OCI-LY1 (cell line): ENCODE measurements at regions not wholly inside any gene's neighbourhood (a gene's known extent, or its start where the extent isn't known, plus 50 kb on each side); places are given as distances from the start of the nearest gene placed in this dataset.

Experiments
- H2AFZ ChIP-seq: fragments of 200-600 bp; sonication (generic), shearing (Covaris generic); 2 replicates; pipeline ENCODE4 v1.6.0; 2014; ENCODE audit warnings: antibody characterized with exemption, mild to moderate bottlenecking, low read length
- H3F3A ChIP-seq: fragments of 200-600 bp; sonication (generic), shearing (Covaris generic); 2 replicates; pipeline ENCODE4 v1.6.0; 2014; ENCODE audit warnings: mild to moderate bottlenecking, antibody characterized with exemption, low read length, moderate library complexity; ENCODE audit not compliant: insufficient read depth
- H3K27ac ChIP-seq: fragments of 200-600 bp; sonication (generic); 2 replicates; pipeline ENCODE4 v1.5.1; 2014; ENCODE audit warnings: low read length, mixed run types, mild to moderate bottlenecking, low read depth; ENCODE audit not compliant: poor library complexity, severe bottlenecking
- H3K27me3 ChIP-seq: fragments of 200-600 bp; sonication (generic); 2 replicates; pipeline ENCODE4 v1.6.0; 2014; ENCODE audit warnings: antibody characterized with exemption, mild to moderate bottlenecking, low read length, moderate library complexity; ENCODE audit not compliant: insufficient read depth
- H3K36me3 ChIP-seq: fragments of 200-600 bp; sonication (generic); 2 replicates; pipeline ENCODE4 v1.6.1; 2014; ENCODE audit warnings: mild to moderate bottlenecking, antibody characterized with exemption, low read length, moderate library complexity, mixed read lengths; ENCODE audit not compliant: insufficient read depth
- H3K4me1 ChIP-seq: fragments of 200-600 bp; sonication (generic); 2 replicates; pipeline ENCODE4 v1.5.1; 2014; ENCODE audit warnings: mild to moderate bottlenecking, low read length, moderate library complexity; ENCODE audit not compliant: insufficient read depth, severe bottlenecking
- H3K4me2 ChIP-seq: fragments of 200-600 bp; sonication (generic), shearing (Covaris generic); 2 replicates; pipeline ENCODE4 v1.6.1; 2014; ENCODE audit warnings: low read length
- H3K4me3 ChIP-seq: fragments of 200-600 bp; sonication (generic); 2 replicates; pipeline ENCODE4 v1.5.1; 2014; ENCODE audit warnings: low read length, low read depth, mild to moderate bottlenecking, mixed read lengths; ENCODE audit not compliant: poor library complexity, severe bottlenecking
- H3K79me2 ChIP-seq: fragments of 200-600 bp; shearing (Covaris generic); 2 replicates; pipeline ENCODE4 v1.6.1; 2016; ENCODE audit warnings: mixed run types, low read length, mixed read lengths; ENCODE audit not compliant: insufficient read depth
- H3K9ac ChIP-seq: fragments of 200-600 bp; sonication (generic), shearing (Covaris generic); 2 replicates; pipeline ENCODE4 v1.6.1; 2014; ENCODE audit warnings: mild to moderate bottlenecking, low read length, mixed read lengths
- H3K9me2 ChIP-seq: fragments of 200-600 bp; sonication (generic), shearing (Covaris generic); 2 replicates; pipeline ENCODE4 v1.6.1; 2014; ENCODE audit warnings: low read depth, mild to moderate bottlenecking, low read length, mixed read lengths
- H3K9me3 ChIP-seq: fragments of 200-600 bp; shearing (Covaris generic); 2 replicates; pipeline ENCODE4 v1.6.1; 2014; ENCODE audit warnings: low read length, mixed read lengths
- H4K20me1 ChIP-seq: fragments of 200-600 bp; sonication (generic), shearing (Covaris generic); 2 replicates; pipeline ENCODE4 v1.6.0; 2016; ENCODE audit warnings: mild to moderate bottlenecking, low read length; ENCODE audit not compliant: insufficient read depth
- EZH2 ChIP-seq: fragments of 200-600 bp; sonication (generic), shearing (Covaris generic); IDR thresholded peaks from 2 replicates; pipeline ENCODE4 v1.8.0; 2017; ENCODE audit warnings: borderline replicate concordance, mixed run types, mild to moderate bottlenecking, antibody characterized with exemption, low read length, moderate library complexity, mixed read lengths
- TF ChIP-seq, protein P1 (sequence below): fragments of 200-600 bp; sonication (generic), shearing (Covaris generic); IDR thresholded peaks from 2 replicates; pipeline ENCODE4 v1.5.1; 2017; ENCODE audit warnings: mild to moderate bottlenecking, antibody characterized with exemption, low read length, moderate library complexity, mixed read lengths

DNA sequence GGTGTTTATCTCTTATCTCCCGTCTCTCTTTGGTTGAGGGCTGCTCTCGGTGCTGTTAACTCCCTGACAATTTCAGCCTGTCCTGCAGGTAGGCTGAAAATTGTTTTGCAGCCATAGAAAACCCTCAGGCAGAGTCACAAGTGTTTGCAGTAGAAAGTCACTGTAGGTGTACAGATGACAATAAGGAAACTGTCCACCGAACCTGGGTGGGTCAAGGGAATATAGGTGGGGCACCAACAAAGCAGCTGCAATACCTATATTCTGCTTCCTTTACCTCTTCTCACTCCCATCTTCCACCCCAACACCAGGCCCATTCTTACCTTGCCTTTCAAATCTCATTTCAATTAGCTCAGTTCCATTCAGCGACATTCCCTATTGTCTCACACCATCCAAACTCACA lies 381.8 kb downstream of the PPP1R2C start:
- Histone ChIP-seq H3K4me3 (no peak overlapping the region), H2AFZ (no peak overlapping the region), H3K4me1 (no peaks in the 10 kb centered on the region), H3K27me3 (no peaks in the 10 kb centered on the region), H3K27ac (no peak overlapping the region), H3K4me2 (no peak overlapping the region), H3K9me3 (no peaks in the 10 kb centered on the region), H3K79me2 (no peaks in the 10 kb centered on the region), H3K9me2 (no peaks in the 10 kb centered on the region), H4K20me1 (no peaks in the 10 kb centered on the region), H3K36me3 (no peaks in the 10 kb centered on the region), H3F3A (no peaks in the 10 kb centered on the region), H3K9ac (no peak overlapping the region)
- TF ChIP-seq, protein P1, sequence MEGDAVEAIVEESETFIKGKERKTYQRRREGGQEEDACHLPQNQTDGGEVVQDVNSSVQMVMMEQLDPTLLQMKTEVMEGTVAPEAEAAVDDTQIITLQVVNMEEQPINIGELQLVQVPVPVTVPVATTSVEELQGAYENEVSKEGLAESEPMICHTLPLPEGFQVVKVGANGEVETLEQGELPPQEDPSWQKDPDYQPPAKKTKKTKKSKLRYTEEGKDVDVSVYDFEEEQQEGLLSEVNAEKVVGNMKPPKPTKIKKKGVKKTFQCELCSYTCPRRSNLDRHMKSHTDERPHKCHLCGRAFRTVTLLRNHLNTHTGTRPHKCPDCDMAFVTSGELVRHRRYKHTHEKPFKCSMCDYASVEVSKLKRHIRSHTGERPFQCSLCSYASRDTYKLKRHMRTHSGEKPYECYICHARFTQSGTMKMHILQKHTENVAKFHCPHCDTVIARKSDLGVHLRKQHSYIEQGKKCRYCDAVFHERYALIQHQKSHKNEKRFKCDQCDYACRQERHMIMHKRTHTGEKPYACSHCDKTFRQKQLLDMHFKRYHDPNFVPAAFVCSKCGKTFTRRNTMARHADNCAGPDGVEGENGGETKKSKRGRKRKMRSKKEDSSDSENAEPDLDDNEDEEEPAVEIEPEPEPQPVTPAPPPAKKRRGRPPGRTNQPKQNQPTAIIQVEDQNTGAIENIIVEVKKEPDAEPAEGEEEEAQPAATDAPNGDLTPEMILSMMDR: no peak
- TF ChIP-seq EZH2: no peak

DNA sequence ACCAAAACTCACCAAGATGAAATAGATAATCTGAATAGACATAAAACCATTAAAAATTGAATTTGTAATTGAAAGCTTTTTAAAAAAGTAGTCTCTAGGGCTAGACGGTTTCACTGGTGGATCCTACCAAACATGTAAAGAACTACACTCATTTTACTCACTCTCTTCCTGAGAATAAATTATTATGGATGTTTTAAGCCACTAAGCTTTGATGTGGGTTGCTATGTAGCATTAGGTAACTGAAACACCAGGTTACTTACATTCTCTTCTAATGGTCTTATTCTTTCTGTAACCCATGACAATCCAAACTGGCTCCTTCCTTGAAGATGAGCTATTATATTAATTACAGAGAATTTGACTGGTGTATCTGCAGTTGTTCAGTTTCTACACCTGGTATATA lies 385.1 kb downstream of the PPP1R2C start:
- TF ChIP-seq EZH2: no peak
- TF ChIP-seq, protein P1: no peak
- Histone ChIP-seq H2AFZ (no peak overlapping the region), H3K36me3 (no peaks in the 10 kb centered on the region), H3K27me3 (no peaks in the 10 kb centered on the region), H3K9me3 (no peaks in the 10 kb centered on the region), H4K20me1 (no peaks in the 10 kb centered on the region), H3K79me2 (no peaks in the 10 kb centered on the region), H3F3A (no peaks in the 10 kb centered on the region), H3K9me2 (no peaks in the 10 kb centered on the region), H3K4me1 (no peaks in the 10 kb centered on the region), H3K27ac (no peak overlapping the region), H3K9ac (no peak overlapping the region), H3K4me3 (no peak overlapping the region), H3K4me2 (no peak overlapping the region)

DNA sequence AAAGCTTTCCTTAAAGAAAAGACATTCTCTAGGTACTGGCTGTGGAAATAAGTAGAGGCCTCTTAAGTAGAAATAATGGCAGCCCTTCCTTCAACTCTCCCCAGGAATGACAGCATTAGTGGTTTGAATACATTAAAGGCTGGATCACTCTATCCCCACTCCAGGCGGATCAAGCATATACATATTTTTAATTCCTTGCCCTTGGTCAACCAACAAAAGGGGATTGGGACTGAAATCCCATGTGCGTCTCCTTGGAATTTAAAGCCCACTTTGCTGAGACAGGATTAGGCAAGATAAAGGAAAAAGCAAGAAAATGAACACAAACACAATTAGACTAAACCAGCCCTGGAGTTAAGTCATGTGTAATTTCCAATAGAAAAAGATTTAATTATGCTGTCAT lies 391.3 kb downstream of the PPP1R2C start:
- TF ChIP-seq, protein P1: no peak
- no peak for TF ChIP-seq EZH2
- no peak overlapping the region for H3K4me2 ChIP-seq
- H3F3A ChIP-seq: no peaks in the 10 kb centered on the region
- no peak overlapping the region for H3K4me3 ChIP-seq
- H2AFZ ChIP-seq: no peak overlapping the region
- no peaks in the 10 kb centered on the region for H3K9me3 ChIP-seq
- H3K27ac ChIP-seq: no peak overlapping the region
- no peak overlapping the region for H3K9ac ChIP-seq
- no peaks in the 10 kb centered on the region for H4K20me1 ChIP-seq
- H3K79me2 ChIP-seq: no peaks in the 10 kb centered on the region
- no peaks in the 10 kb centered on the region for H3K27me3 ChIP-seq
- H3K4me1 ChIP-seq: no peaks in the 10 kb centered on the region
- H3K9me2 ChIP-seq: no peaks in the 10 kb centered on the region
- H3K36me3 ChIP-seq: no peaks in the 10 kb centered on the region
